ENCODE measurements at regions not wholly inside any gene's neighbourhood (a gene's known extent, or its start where the extent isn't known, plus 50 kb on each side); places are given as distances from the start of the nearest gene placed in this dataset.

DNA sequence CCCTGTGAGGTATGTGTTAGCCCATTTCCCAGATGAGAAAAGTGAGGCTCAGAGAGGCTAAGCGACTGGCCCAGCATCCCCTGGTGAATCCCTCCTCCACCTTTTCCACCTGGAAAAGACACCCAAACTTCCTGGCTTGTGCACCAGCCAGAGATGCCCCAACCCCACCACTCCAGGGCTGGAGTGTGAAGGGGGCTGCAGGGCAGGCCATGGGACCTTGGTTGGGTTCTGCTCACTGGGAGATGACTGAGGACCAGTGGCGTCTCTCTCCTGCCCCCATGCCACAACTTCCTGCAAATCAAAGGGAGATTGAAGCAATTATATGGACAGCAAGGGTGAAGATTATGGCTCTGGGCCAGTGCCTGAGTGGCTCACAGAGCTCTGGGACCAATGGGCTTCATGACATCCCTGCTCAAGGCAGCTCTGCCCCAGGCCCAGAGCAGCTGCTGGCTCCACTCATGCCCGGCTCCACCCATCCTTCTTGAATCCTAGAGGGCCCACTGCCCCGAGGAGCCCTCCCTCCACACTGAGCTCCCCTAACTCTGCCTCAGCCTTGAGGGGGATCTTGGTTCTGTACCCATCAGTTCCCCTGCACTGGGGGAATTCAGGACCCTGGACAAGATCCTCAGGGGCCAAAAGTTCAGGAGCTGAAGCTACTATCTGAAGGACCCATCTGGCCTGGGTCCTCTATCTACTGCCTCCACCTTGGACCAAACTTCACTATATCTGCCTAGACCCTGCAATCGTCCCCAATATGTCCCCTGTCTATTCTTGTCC, 416.9 kb downstream of the PTPRU start:
- H3K9me3 ChIP-seq (ENCODE audit: control insufficient read depth, low read length), result no peaks in the 10 kb centered on the region
- 75% methylated on average over 2 to 4 of the region's 5 CpGs for WGBS, 2 experiments (ENCODE audit: insufficient coverage in 2 of 2)

DNA sequence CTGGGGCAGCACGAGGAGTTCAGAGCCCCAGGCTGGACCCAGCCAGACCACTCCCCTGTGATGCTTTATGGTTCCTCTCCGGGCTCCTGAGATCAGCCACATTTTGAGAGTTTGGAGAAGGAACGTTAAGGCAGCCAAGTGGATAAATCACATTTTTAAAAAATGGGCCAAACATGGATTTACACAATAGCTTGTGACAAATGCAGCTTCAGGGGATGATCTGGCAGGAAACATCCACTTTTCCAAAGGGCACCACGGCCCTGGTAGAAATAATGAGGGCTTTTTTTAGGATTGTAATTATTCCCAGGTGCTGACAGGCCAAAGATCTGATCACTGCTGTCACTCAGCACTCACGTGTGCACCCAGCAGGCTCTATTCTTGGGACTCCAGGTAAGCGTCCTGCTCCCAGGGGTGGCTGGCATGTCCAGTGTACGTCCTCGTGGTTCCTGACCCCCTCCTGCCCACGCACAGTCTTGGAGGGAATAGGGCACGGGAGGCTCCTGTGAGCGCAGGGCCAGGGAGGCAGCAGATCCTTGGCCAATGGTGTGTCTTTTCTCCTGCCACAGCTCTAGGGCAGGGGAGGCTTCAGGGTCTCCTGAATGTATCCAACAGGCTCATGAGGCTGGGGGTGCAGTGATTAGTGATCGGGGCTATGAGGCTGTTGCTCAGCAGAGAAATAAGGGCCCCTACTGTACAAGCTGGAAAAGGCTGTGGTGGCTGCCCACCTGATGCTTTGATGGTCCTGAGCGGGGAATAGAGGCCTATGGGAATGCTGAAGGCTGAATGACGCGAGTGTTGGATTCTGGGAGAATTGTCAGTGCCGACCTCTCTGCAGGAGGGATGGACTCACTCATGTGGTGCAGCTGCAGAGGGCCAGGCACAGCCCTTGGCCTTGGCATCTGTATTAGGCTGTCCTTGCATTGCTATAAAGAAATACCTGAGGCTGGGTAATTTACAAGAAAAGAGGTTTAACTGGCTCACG, 415.7 kb downstream of the PTPRU start:
- Histone ChIP-seq H3K4me3 (ENCODE audit: extremely low read depth, insufficient read depth, low read length, poor library complexity, severe bottlenecking) (no peak overlapping the region), H3K9me3 (ENCODE audit: control insufficient read depth, low read length) (no peaks in the 10 kb centered on the region), H3K36me3 (ENCODE audit: control insufficient read depth, insufficient read depth, low read length) (no peaks in the 10 kb centered on the region), H3K4me1 (ENCODE audit: control insufficient read depth, insufficient read depth, low read length, poor library complexity, severe bottlenecking) (no peaks in the 10 kb centered on the region), H3K27ac (ENCODE audit: low read depth, low read length, severe bottlenecking) (no peak overlapping the region)
- 86 to 87% methylated on average over 13 to 15 of the region's 17 CpGs for WGBS, 2 experiments (ENCODE audit: insufficient coverage in 2 of 2)

More for the DNA sequence above, 416.9 kb downstream of the PTPRU start:
- H3K4me1 ChIP-seq (ENCODE audit: control insufficient read depth, insufficient read depth, low read length, poor library complexity, severe bottlenecking), result no peaks in the 10 kb centered on the region
- no peaks in the 10 kb centered on the region for H3K36me3 ChIP-seq (ENCODE audit: control insufficient read depth, insufficient read depth, low read length)
- H3K27ac ChIP-seq (ENCODE audit: low read depth, low read length, severe bottlenecking), result no peak overlapping the region
- H3K4me3 ChIP-seq (ENCODE audit: extremely low read depth, insufficient read depth, low read length, poor library complexity, severe bottlenecking), result no peak overlapping the region

DNA sequence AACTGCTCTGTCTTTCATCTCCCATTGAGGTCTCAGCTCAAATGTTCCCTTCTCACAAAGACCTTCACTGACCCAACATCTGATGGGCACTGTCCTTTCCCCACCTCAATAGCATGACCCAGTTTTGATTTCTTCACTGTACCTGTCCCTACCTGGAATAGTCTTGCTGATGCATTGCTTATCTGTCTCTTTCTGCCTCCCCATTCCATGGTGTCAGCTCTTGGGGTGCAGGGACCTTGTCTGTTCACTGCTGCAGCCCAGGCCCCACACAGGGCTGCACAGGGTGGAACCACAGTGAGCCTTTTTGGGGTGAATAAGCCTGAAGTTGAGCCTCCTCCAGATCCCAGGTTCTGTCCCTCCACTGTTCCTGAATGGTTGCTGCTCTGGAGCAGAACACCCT, 414.9 kb downstream of the PTPRU start:
- H3K9me3 ChIP-seq (ENCODE audit: control insufficient read depth, low read length), result no peaks in the 10 kb centered on the region

DNA sequence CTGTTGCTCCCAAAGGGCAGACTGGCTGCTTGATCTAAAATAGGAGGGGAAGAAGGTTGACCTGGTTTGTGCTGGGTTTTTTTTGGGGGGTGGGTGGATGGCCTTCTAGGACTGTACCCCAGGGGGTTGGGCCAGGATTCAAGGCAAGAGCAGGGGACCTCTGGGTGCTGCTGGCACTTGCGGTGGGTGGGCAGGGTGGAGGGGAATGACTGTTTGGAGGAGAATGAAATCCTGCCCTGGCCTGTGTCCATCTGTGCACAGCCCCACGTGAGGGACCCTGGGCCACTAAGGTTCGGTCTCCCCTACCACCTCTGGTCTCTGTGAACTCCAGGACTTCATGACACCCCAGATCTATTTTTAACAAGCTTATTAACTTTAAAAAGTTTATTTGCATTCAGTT, 414.2 kb downstream of the PTPRU start:
- H3K9me3 ChIP-seq (ENCODE audit: control insufficient read depth, low read length), result no peaks in the 10 kb centered on the region
- WGBS, 2 experiments (ENCODE audit: insufficient coverage in 2 of 2), result 100% methylated on average over 2 of the region's 3 CpGs; no CpG with 5 or more reads in 1 of the 2 experiments
- no peaks in the 10 kb centered on the region for H3K36me3 ChIP-seq (ENCODE audit: control insufficient read depth, insufficient read depth, low read length)
- H3K27ac ChIP-seq (ENCODE audit: low read depth, low read length, severe bottlenecking), result no peak overlapping the region
- H3K4me1 ChIP-seq (ENCODE audit: control insufficient read depth, insufficient read depth, low read length, poor library complexity, severe bottlenecking), result no peaks in the 10 kb centered on the region
- no peak overlapping the region for H3K4me3 ChIP-seq (ENCODE audit: extremely low read depth, insufficient read depth, low read length, poor library complexity, severe bottlenecking)

More for the DNA sequence above, 414.9 kb downstream of the PTPRU start:
- Histone ChIP-seq H3K4me1 (ENCODE audit: control insufficient read depth, insufficient read depth, low read length, poor library complexity, severe bottlenecking) (no peaks in the 10 kb centered on the region), H3K4me3 (ENCODE audit: extremely low read depth, insufficient read depth, low read length, poor library complexity, severe bottlenecking) (no peak overlapping the region), H3K27ac (ENCODE audit: low read depth, low read length, severe bottlenecking) (no peak overlapping the region), H3K36me3 (ENCODE audit: control insufficient read depth, insufficient read depth, low read length) (no peaks in the 10 kb centered on the region)

DNA sequence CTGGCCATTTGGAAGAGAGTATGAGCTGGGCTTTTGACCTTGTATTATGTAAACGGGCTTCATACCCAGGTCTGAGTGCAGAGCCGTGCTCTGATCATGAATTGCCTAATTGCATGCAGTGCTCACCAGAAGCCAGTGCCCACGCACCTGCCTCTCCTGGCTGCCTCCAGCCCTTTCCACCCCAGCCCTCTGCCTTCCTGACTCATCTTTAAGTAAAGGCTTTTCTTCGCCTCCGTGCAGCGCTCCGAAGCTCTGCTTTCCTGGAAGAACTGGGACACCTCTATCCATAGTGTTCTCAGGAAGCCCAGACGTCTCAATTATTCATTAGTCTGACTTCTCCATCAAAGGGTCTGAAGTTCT, 413.7 kb downstream of the PTPRU start:
- Histone ChIP-seq H3K36me3 (ENCODE audit: control insufficient read depth, insufficient read depth, low read length) (no peaks in the 10 kb centered on the region), H3K4me3 (ENCODE audit: extremely low read depth, insufficient read depth, low read length, poor library complexity, severe bottlenecking) (no peak overlapping the region), H3K4me1 (ENCODE audit: control insufficient read depth, insufficient read depth, low read length, poor library complexity, severe bottlenecking) (no peaks in the 10 kb centered on the region), H3K27ac (ENCODE audit: low read depth, low read length, severe bottlenecking) (no peak overlapping the region), H3K9me3 (ENCODE audit: control insufficient read depth, low read length) (no peaks in the 10 kb centered on the region)
- WGBS, 2 experiments (ENCODE audit: insufficient coverage in 2 of 2), result 89 to 93% methylated on average over 7 to 8 of the region's 8 CpGs

DNA sequence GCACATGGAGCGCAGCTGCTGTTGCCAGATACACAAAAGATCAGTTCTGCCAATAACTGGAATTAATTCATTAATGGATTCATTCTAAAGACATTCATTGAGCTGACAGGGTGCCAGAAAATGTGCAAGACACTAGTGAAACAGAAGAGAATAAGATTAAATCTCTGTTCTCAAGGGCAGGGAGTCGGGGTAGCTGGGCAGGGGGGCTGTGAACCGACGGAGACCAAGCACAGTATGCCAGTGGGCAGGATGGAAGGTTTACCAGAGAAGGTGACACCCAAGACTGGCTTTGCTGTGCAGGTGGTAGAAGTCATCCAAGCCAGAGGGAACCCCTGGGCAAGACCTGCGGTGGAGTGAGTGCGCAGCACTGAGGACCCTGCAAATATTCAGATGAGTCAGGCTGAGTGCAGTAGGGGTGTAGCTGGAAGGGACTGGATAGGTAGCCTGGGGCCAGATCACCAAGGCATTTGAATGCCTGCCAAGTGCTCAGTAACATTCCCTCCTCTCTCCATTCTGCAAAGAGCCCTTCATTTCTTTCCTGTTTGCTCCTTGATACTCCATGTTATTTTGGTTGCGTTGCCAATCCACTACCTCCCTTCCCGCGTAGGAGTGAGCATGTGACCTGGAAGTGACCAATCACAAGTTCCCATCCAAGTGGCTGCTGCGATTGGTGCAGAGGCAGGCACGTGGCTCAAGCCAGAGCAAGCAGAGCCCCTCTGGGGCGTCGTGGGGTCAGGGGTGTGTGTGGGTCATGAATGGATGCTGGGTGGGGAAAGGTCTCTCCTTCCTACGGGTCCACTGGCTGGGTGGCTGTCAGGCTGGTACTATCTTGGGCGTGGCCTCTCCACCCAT, 413.1 kb downstream of the PTPRU start:
- Histone ChIP-seq H3K27ac (ENCODE audit: low read depth, low read length, severe bottlenecking) (no peak overlapping the region), H3K36me3 (ENCODE audit: control insufficient read depth, insufficient read depth, low read length) (no peaks in the 10 kb centered on the region), H3K4me1 (ENCODE audit: control insufficient read depth, insufficient read depth, low read length, poor library complexity, severe bottlenecking) (no peaks in the 10 kb centered on the region), H3K9me3 (ENCODE audit: control insufficient read depth, low read length) (no peaks in the 10 kb centered on the region), H3K4me3 (ENCODE audit: extremely low read depth, insufficient read depth, low read length, poor library complexity, severe bottlenecking) (no peak overlapping the region)
- WGBS, 2 experiments (ENCODE audit: insufficient coverage in 2 of 2), result 79 to 82% methylated on average over 10 to 11 of the region's 15 CpGs

DNA sequence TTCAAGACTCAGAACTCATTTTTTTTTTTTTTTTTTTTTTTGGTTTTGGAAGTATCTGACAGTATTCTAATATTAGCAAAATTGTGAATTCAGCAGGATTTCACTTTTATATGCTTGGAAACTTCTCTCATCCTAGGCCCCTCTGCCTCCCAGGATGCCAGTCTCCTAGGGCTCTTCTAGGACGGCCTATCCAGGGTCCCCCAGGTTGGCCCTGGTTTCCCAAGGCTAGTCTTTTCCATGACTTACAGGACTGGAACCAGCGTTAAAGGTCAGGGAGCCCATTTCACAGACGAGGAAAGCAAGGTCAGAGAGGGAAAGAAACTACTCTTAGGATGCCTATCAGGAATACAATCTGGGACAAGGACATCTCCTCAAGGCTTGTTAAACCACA, 412.5 kb downstream of the PTPRU start:
- Histone ChIP-seq H3K36me3 (ENCODE audit: control insufficient read depth, insufficient read depth, low read length) (no peaks in the 10 kb centered on the region), H3K4me3 (ENCODE audit: extremely low read depth, insufficient read depth, low read length, poor library complexity, severe bottlenecking) (no peak overlapping the region), H3K27ac (ENCODE audit: low read depth, low read length, severe bottlenecking) (no peak overlapping the region), H3K4me1 (ENCODE audit: control insufficient read depth, insufficient read depth, low read length, poor library complexity, severe bottlenecking) (no peaks in the 10 kb centered on the region), H3K9me3 (ENCODE audit: control insufficient read depth, low read length) (no peaks in the 10 kb centered on the region)
- WGBS, 2 experiments (ENCODE audit: insufficient coverage in 2 of 2), result 73 to 79% methylated on average over 2 to 3 of the region's 3 CpGs

DNA sequence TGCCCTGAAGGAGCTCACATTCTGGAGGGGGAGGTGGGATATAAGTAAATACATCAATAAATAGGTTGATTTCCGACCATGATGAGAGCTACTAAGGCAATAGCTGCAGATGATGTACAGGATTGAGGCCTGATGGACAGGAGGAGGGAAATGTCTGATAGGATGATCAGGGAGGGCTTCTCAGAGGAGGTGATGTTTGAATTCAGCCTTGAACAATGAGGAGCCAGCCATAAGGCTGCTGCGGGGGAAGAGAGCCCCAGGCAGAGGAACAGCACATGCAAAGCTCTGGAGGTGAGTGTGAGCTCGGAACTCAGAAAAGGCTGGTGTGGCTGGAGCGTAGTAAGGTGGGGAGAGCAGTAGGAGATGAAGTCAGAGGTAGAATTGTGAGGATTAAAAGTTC, 411.7 kb downstream of the PTPRU start:
- Histone ChIP-seq H3K9me3 (ENCODE audit: control insufficient read depth, low read length) (no peaks in the 10 kb centered on the region), H3K27ac (ENCODE audit: low read depth, low read length, severe bottlenecking) (no peak overlapping the region), H3K4me3 (ENCODE audit: extremely low read depth, insufficient read depth, low read length, poor library complexity, severe bottlenecking) (no peak overlapping the region), H3K36me3 (ENCODE audit: control insufficient read depth, insufficient read depth, low read length) (no peaks in the 10 kb centered on the region), H3K4me1 (ENCODE audit: control insufficient read depth, insufficient read depth, low read length, poor library complexity, severe bottlenecking) (no peaks in the 10 kb centered on the region)
- 73 to 76% methylated on average over 4 of the region's 4 CpGs for WGBS, 2 experiments (ENCODE audit: insufficient coverage in 2 of 2)

DNA sequence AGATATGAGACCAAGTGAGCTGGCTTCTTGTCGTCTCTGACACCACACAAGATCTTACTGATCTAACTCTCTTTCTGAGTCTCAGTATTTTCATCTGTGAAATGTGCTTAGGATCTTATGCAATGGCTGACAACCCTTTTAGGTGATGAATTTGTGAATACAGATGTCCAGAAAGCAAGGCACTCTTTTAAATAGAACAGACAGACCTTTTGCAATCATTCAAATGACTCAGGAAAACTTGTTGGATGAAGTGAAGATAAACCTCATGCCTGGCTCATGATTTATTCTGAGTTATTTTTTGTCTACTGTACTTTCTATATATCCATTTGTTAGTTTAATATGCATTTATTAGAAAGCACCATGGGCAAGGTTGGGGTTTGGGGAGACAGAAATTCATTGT, 411.3 kb downstream of the PTPRU start:
- H3K4me3 ChIP-seq (ENCODE audit: extremely low read depth, insufficient read depth, low read length, poor library complexity, severe bottlenecking), result no peak overlapping the region

DNA sequence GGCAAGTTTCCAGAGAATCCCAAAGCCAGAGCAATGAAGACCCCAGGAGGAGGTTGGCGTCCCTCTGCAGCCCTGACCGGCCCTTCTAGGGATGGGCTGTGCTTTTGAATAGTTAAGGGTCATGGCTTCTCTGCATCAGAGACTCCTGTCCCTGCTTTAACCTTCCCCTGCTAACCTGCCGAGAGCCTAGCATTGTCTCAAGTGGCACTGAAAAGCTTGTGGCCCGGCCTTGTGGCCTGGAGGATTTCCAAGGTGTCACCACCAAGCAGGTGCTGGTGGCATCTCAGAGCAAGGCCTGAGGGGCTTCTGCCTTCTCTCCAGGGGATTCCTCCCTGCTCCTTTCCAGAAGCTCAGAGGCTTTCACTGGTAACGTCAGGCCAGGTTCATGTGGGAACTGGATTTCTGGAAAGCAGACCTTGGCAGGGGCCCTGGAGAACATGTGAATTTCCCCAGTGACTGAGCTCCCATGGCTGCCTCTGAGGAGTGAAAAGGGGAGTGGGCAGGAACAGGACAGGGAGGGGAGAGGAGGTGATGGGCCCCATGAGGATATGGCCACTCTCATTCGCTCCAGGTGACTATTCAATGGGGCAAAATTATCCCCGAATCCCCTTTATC, 409.9 kb downstream of the PTPRU start:
- Histone ChIP-seq H3K4me3 (ENCODE audit: extremely low read depth, insufficient read depth, low read length, poor library complexity, severe bottlenecking) (no peak overlapping the region), H3K4me1 (ENCODE audit: control insufficient read depth, insufficient read depth, low read length, poor library complexity, severe bottlenecking) (no peaks in the 10 kb centered on the region), H3K9me3 (ENCODE audit: control insufficient read depth, low read length) (no peaks in the 10 kb centered on the region), H3K36me3 (ENCODE audit: control insufficient read depth, insufficient read depth, low read length) (no peaks in the 10 kb centered on the region), H3K27ac (ENCODE audit: low read depth, low read length, severe bottlenecking) (no peak overlapping the region)
- WGBS, 2 experiments (ENCODE audit: insufficient coverage in 2 of 2), result 77 to 87% methylated on average over 4 to 5 of the region's 7 CpGs

More for the DNA sequence above, 411.3 kb downstream of the PTPRU start:
- no peak overlapping the region for H3K27ac ChIP-seq (ENCODE audit: low read depth, low read length, severe bottlenecking)
- no peaks in the 10 kb centered on the region for H3K4me1 ChIP-seq (ENCODE audit: control insufficient read depth, insufficient read depth, low read length, poor library complexity, severe bottlenecking)
- no peaks in the 10 kb centered on the region for H3K36me3 ChIP-seq (ENCODE audit: control insufficient read depth, insufficient read depth, low read length)
- WGBS, 2 experiments (ENCODE audit: insufficient coverage in 2 of 2), result no CpG with 5 or more reads among the region's 1 CpG
- H3K9me3 ChIP-seq (ENCODE audit: control insufficient read depth, low read length), result no peaks in the 10 kb centered on the region

Measured in mesodermal cell (in vitro differentiated cells).